NCI-H524 (cell line): ENCODE measurements at regions not wholly inside any gene's neighbourhood (a gene's known extent, or its start where the extent isn't known, plus 50 kb on each side); places are given as distances from the start of the nearest gene placed in this dataset.

ENCODE experiments used
- DNase-seq, 2 experiments: peaks; one replicate each; lab custom pipeline; 2025; lab: John Stamatoyannopoulos, UW

- no peak for DNase-seq
Observed at GRCh38 chr15:62545467-62546227, 380.6 kb upstream of the C2CD4B start.

DNA sequence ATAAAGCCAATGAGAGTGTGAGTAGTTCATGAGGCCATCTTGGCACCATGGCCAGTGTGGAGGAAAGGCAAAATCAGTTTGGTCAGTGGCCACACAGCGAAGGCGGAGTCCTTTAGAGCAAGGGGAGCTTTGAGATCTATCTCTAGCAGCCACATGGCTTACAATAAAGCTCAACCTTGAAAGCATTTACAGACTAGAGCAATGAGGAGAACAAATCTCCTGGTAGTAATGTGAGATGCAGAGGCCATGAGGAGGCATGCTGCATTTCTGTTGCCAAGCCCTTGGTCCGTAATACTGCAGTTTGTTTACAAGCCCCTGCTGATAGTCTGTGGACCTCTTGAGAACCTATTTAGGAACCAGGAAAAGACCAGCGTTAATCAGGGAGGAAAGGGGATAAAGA is 381.5 kb upstream of the C2CD4B start:
- no peak for DNase-seq

DNA sequence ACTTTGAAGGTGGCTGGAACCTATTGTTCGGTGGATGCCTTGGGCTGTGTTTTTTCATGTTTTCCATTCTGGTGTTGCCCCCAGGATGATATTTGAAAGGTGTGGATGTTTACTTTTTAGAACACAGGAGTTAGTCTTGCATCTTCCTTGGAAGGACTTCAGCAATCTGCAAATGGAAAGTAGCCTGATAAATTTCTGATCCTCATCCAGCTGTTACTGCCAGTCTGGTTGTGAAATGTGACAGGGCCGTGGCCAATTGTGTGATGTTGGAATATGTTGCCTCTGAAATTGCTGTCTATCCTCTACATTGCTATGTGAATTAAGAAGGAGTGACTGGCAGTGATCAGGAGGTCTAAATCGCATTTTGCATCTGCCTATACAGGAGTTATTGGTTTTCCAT is 382.5 kb upstream of the C2CD4B start:
- DNase-seq, result no peak

GRCh38 chr15:62549345-62549970 is 384.4 kb upstream of the C2CD4B start:
- peak in 1 of 2 experiments; percentile 53 for DNase-seq

- no peak for DNase-seq
Observed at GRCh38 chr15:62550106-62550505, 385.0 kb upstream of the C2CD4B start.

- DNase-seq, result no peak
Observed at GRCh38 chr15:62552444-62552843, 387.4 kb upstream of the C2CD4B start.

- no peak for DNase-seq
Observed at GRCh38 chr15:62553911-62554563, 389.0 kb upstream of the C2CD4B start.

DNA sequence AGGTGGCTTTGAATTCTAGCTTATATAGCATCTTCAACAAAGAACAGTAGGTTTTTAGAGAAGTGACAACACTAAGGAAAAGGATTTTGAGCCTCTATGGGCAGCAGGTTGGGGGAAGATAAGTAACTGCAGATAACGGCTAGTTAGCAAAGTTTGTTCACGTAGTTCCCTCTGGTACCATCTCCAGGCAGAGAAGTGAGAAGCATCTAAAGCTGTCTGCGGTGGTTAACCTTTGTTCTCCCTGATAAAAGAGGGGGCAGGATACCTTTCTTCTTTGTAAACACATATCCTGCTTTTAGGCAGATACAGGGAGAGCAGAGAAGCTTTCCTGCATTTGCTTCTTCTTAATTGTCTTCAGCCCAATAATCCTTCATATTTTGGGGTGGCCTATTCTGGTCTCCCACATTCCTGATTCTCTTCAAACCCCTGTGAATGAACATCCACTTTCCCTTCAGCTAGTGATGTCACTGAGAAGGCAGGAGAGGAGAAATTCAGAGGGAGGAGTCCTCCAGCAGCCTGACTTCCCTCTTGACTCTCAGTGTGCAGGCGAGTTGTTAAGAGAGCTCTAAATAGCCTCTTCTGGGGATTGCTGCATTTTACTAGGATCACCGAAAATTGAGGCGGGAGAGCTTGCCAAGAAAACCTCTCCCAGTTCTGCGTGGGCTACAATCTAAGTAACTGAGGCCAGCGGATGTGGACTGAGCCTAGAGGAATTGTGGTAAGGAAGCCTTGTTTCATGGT is 393.7 kb upstream of the C2CD4B start:
- DNase-seq, result no peak

GRCh38 chr15:62559381-62559733 is 394.3 kb upstream of the C2CD4B start:
- DNase-seq, result no peak

DNA sequence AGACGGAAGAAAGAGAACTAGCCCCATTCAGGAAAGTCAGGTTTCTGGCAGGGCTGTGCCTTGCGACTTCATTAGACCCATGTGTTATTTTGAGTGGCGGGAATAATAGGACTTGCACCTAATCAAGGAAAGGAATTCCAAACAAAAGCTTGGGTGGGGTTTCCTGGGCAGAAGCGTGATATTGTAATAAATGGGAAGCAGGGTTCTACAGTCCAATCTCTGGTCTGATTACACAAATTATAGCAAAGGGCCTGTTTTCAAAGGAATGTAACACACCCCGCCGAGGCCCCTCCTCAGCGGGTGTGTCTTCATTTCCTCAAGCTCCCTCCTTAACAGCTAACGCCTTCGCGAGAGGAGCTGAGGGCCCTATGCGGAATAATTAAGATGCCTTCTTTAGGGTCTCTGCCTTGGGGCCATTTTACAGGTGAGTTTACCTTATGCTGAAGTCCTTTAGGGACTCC is 396.0 kb upstream of the C2CD4B start:
- DNase-seq, result no peak

GRCh38 chr15:62561571-62561970 is 396.5 kb upstream of the C2CD4B start:
- DNase-seq, result no peak

GRCh38 chr15:62564886-62565633 is 400.0 kb upstream of the C2CD4B start:
- peak; percentile 75 to 90 for DNase-seq

GRCh38 chr15:62565634-62566026 is 400.5 kb upstream of the C2CD4B start:
- DNase-seq, result no peak

DNA sequence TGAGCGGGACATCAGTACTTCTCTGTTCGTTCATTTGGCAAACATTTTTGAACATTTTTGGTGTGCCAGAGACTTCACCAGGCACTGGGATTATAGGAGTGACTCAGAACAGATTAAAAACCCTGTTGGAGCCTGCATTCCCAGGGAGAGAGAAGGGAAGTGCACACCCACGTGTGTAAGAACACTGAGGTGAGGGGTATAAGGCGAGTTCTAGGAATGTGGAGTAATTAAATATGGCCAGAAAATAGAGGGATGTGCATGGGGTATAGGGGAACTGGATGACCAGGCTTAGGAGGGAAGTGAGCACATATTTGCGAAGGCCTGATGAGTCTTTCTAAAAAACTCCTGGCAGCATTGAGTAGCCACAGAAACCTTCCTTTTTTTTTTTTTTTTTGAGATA is 401.2 kb upstream of the C2CD4B start:
- DNase-seq, result no peak

DNA sequence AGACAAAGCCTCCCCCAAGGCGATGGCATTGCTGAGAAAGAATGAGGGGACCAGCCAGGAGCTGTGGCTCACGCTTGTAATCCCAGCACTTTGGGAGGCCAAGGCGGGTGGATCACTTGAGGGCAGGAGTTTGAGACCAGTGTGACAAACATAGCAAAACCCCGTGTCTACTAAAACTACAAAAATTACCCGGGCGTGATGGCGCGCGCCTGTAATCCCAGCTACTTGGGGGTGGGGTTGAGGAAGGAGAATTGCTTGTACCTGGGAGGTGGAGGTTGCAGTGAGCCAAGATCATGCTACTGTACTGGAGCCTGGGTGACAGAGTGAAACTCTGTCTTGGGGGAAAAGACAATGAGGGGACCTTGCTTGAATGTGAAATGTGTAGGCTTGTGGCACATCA is 402.4 kb upstream of the C2CD4B start:
- DNase-seq, result no peak

- DNase-seq, result no peak
Observed at GRCh38 chr15:62568004-62568403, 402.9 kb upstream of the C2CD4B start.

DNA sequence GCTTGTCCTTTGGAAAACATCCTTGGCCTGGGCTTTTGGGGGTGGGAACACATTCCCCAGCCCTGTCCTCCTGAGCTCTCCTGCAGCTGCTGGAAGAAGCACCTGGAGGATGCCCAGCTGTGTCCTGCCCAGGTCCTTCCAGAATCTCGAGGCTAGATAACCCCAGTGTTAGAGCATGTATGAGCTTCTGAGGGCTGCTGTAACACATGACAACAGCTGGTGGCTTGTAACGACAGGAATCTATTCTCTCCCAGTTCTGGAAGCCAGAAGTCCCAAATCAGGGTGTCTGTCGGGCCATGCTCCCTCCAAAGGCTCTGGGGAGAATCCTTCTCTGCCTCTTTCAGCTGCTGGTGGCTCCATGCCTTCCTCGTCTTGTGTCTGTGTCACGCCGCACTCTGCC is 403.6 kb upstream of the C2CD4B start:
- no peak for DNase-seq

- no peak for DNase-seq
Observed at GRCh38 chr15:62569460-62570404, 404.6 kb upstream of the C2CD4B start.

GRCh38 chr15:62570405-62570783 is 405.3 kb upstream of the C2CD4B start:
- DNase-seq, result no peak

- DNase-seq, result no peak
Observed at GRCh38 chr15:62571072-62571471, 406.0 kb upstream of the C2CD4B start.

DNA sequence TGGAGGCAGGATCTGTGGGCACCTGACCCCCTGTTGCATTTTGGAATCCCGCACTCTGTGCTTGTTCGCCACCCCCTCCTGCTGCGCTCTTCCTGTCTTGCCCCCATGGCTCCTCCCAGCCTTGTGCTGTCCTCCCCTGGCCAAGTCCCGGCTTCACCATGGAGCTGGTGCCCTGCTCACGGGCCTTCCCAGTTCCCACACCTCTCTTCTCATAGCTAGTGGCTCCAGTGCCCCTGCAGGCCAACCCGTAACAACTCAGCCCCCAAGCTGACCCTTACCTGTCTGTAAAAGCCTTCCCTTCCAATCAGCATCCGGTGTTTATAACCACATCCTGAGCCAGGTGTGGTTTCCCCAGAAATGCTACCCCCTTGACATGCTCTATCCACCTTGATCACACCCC is 407.7 kb upstream of the C2CD4B start:
- DNase-seq, result no peak
